CD14-positive monocyte (primary cell): ENCODE measurements at regions not wholly inside any gene's neighbourhood (a gene's known extent, or its start where the extent isn't known, plus 50 kb on each side); places are given as distances from the start of the nearest gene placed in this dataset.

Experiments used
- DNase-seq, 3 donors: peaks; one replicate each; pipeline ENCODE4 v3.0.0-alpha.2; 2011 to 2022
- H2AFZ ChIP-seq: 2 replicates; pipeline ENCODE4 v1.6.0; 2012; ENCODE audit warnings: mild to moderate bottlenecking, low read depth, low read length, inconsistent platforms; ENCODE audit not compliant: insufficient read depth, poor library complexity, severe bottlenecking
- H3K27ac ChIP-seq, 2 donors: 1 replicate in 1 of 2; 2 replicates in 1 of 2; pipeline ENCODE4 v1.5.1; 2012 to 2013; ENCODE audit warnings: low read length in 2 of 2, control low read depth in 1 of 2, inconsistent platforms in 1 of 2, low read depth in 1 of 2, mild to moderate bottlenecking in 1 of 2
- H3K27me3 ChIP-seq, 2 donors: one replicate each; pipeline versions ENCODE4 v1.6.0 to v1.6.1; 2011 to 2013; ENCODE audit warnings: low read length in 2 of 2; ENCODE audit not compliant: control insufficient read depth in 2 of 2, insufficient read depth in 2 of 2
- H3K36me3 ChIP-seq, 2 donors: replicated peaks in 1 of 2; 1 replicate in 1 of 2; 2 replicates in 1 of 2; pipeline versions ENCODE4 v1.5.1 to v1.6.1; 2012 to 2013; ENCODE audit warnings: low read length in 2 of 2, control low read depth in 1 of 2, inconsistent platforms in 1 of 2, mild to moderate bottlenecking in 1 of 2; ENCODE audit not compliant: insufficient read depth in 2 of 2, control insufficient read depth in 1 of 2
- H3K4me1 ChIP-seq, 2 donors: 1 replicate in 1 of 2; 2 replicates in 1 of 2; pipeline versions ENCODE4 v1.5.1 to v1.6.1; 2012 to 2013; ENCODE audit warnings: low read length in 2 of 2, control low read depth in 1 of 2, inconsistent platforms in 1 of 2, mild to moderate bottlenecking in 1 of 2, moderate library complexity in 1 of 2; ENCODE audit not compliant: insufficient read depth in 2 of 2, control insufficient read depth in 1 of 2
- H3K4me2 ChIP-seq: replicated peaks from 2 replicates; pipeline ENCODE3; 2012; ENCODE audit warnings: low read length, moderate library complexity, mild to moderate bottlenecking; ENCODE audit not compliant: poor library complexity, severe bottlenecking; ENCODE audit errors: extremely low read depth
- H3K4me3 ChIP-seq, 3 experiments: fragments of 200-600 bp in 1 of 3; sonication (generic) in 1 of 3; replicated peaks in 1 of 3; 1 replicate in 2 of 3; 2 replicates in 1 of 3; pipeline ENCODE4 v1.5.1; 2011 to 2013; ENCODE audit warnings: low read length in 3 of 3, mild to moderate bottlenecking in 3 of 3, control low read depth in 2 of 3, low read depth in 2 of 3, inconsistent platforms in 1 of 3, moderate library complexity in 1 of 3
- H3K79me2 ChIP-seq: 2 replicates; pipeline ENCODE4 v1.6.0; 2012; ENCODE audit warnings: mild to moderate bottlenecking, control low read depth, inconsistent platforms, low read length, moderate library complexity; ENCODE audit not compliant: insufficient read depth
- H3K9ac ChIP-seq: 2 replicates; pipeline ENCODE4 v1.6.0; 2017; ENCODE audit warnings: low read length, mild to moderate bottlenecking; ENCODE audit not compliant: insufficient read depth, poor library complexity, severe bottlenecking
- H3K9me3 ChIP-seq, 2 donors: replicated peaks in 1 of 2; 1 replicate in 1 of 2; 2 replicates in 1 of 2; pipeline versions ENCODE4 v1.5.1 to v1.6.1; 2012 to 2013; ENCODE audit warnings: low read length in 2 of 2, control low read depth in 1 of 2; ENCODE audit not compliant: control insufficient read depth in 1 of 2, insufficient read depth in 1 of 2
- H4K20me1 ChIP-seq: 2 replicates; pipeline ENCODE4 v1.6.0; 2012; ENCODE audit warnings: mild to moderate bottlenecking, low read length, control low read depth, moderate library complexity; ENCODE audit not compliant: insufficient read depth
- H3K27ac Mint-ChIP-seq, 7 donors: one replicate each; pipeline ENCODE4 v1.8.0; 2020; ENCODE audit warnings: mild to moderate bottlenecking in 7 of 7, mixed read lengths in 7 of 7, moderate library complexity in 6 of 7, inconsistent platforms in 2 of 7
- H3K27me3 Mint-ChIP-seq, 3 donors: one replicate each; pipeline ENCODE4 v1.8.0; 2021 to 2022; ENCODE audit warnings: low read depth in 3 of 3, mild to moderate bottlenecking in 3 of 3, mixed read lengths in 3 of 3, moderate library complexity in 3 of 3, inconsistent platforms in 1 of 3
- H3K36me3 Mint-ChIP-seq, 2 donors: one replicate each; pipeline ENCODE4 v1.8.0; 2020; ENCODE audit warnings: mixed read lengths in 2 of 2, inconsistent platforms in 1 of 2, mild to moderate bottlenecking in 1 of 2
- H3K4me1 Mint-ChIP-seq: one replicate; pipeline ENCODE4 v1.8.0; 2020; ENCODE audit warnings: mild to moderate bottlenecking, mixed read lengths
- H3K4me3 Mint-ChIP-seq, 2 donors: one replicate each; pipeline ENCODE4 v1.8.0; 2020; ENCODE audit warnings: mild to moderate bottlenecking in 2 of 2, mixed read lengths in 2 of 2, moderate library complexity in 1 of 2
- H3K9me3 Mint-ChIP-seq, 7 donors: one replicate each; pipeline ENCODE4 v1.8.0; 2020 to 2022; ENCODE audit warnings: mixed read lengths in 7 of 7, mild to moderate bottlenecking in 6 of 7, moderate library complexity in 6 of 7, inconsistent platforms in 2 of 7
- WGBS: methylation state at CpG from one replicate; pipeline ENCODE4 v1.1.5; 2013; ENCODE audit warnings: missing lambda C conversion rate; ENCODE audit not compliant: insufficient coverage; 5-methylcytosine and 5-hydroxymethylcytosine counted together
- intact Hi-C, 2 donors: fragments of 100-400 bp; cut with micrococcal nuclease; formaldehyde crosslinking; loops; one replicate each; pipeline versions ENCODE4 v1.15.0 to v1.15.1; 2023
- TF ChIP-seq, protein P1 (sequence below): fragments of 200-600 bp; IDR thresholded peaks from one replicate; pipeline ENCODE4 v1.8.0; 2022; ENCODE audit warnings: antibody characterized with exemption, mild to moderate bottlenecking

DNA sequence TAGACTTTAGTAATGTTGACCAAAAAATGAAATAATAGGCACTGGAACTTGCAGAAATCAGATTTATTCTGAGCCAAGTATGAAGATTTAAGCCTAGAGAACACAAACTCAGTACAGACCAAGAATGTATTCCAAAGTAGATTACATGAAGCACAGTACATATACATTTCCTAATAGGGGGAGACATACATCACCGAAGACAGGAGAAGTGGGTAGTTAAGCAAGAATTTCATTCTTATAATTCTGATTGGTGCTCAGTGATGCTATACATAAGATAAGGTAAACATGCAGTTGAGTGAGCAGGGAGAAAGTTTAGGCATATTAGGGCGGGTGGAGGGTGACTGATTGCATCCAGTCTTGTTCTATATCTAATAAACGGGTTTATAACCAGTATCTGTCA is 2218.8 kb downstream of the PCDH9 start:
- Histone ChIP-seq H3K4me1 (no peaks in the 10 kb centered on the region), H3K9me3 (peaks cover 0 to 6% of the 10 kb centered on the region in 2 donors), H3K36me3 (no peaks in the 10 kb centered on the region), H3K27me3 (no peaks in the 10 kb centered on the region), H3K27ac (no peak overlapping the region), H2AFZ (no peak overlapping the region), H4K20me1 (no peaks in the 10 kb centered on the region), H3K79me2 (no peaks in the 10 kb centered on the region), H3K9ac (no peak overlapping the region), H3K4me2 (no peak overlapping the region), H3K4me3 (no peak overlapping the region)
- TF ChIP-seq, protein P1, sequence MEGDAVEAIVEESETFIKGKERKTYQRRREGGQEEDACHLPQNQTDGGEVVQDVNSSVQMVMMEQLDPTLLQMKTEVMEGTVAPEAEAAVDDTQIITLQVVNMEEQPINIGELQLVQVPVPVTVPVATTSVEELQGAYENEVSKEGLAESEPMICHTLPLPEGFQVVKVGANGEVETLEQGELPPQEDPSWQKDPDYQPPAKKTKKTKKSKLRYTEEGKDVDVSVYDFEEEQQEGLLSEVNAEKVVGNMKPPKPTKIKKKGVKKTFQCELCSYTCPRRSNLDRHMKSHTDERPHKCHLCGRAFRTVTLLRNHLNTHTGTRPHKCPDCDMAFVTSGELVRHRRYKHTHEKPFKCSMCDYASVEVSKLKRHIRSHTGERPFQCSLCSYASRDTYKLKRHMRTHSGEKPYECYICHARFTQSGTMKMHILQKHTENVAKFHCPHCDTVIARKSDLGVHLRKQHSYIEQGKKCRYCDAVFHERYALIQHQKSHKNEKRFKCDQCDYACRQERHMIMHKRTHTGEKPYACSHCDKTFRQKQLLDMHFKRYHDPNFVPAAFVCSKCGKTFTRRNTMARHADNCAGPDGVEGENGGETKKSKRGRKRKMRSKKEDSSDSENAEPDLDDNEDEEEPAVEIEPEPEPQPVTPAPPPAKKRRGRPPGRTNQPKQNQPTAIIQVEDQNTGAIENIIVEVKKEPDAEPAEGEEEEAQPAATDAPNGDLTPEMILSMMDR = no peak
- no peaks in the 10 kb centered on the region for H3K27me3 Mint-ChIP-seq
- WGBS = 100% methylated on average over 1 of the region's 3 CpGs
- no peak overlapping the region for H3K4me3 Mint-ChIP-seq
- intact Hi-C loops = no loop called here
- H3K36me3 Mint-ChIP-seq = no peaks in the 10 kb centered on the region
- no peaks in the 10 kb centered on the region for H3K4me1 Mint-ChIP-seq
- H3K27ac Mint-ChIP-seq = no peak overlapping the region
- no peak for DNase-seq
- H3K9me3 Mint-ChIP-seq = peaks cover 0 to 5% (median 3%) of the 10 kb centered on the region in 7 donors

DNA sequence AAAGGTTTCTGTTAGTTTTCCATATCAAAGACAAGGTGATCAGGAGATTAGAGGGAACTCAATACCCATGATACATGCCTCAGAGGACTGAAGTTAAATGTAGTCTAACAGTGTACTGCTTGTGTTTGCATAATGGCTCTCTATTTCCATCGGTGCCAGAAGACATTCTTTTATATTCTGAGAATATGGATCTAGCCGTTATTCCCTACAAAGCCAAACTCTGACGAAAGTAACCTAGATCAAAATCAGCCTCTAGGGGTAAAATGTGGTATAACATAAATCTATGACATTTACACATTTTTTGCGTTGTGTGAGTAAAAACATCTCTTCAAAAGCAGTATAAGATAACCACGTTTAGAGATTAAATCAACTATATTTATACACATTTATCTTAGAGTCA is 2232.7 kb downstream of the PCDH9 start:
- no CpG with 5 or more reads among the region's 5 CpGs for WGBS
- Mint-ChIP-seq H3K27ac (no peak overlapping the region), H3K4me3 (no peak overlapping the region), H3K27me3 (no peaks in the 10 kb centered on the region), H3K4me1 (no peaks in the 10 kb centered on the region), H3K36me3 (no peaks in the 10 kb centered on the region), H3K9me3 (peaks cover 0 to 8% (median 0%) of the 10 kb centered on the region in 7 donors)
- Histone ChIP-seq H2AFZ (no peak overlapping the region), H3K27ac (no peak overlapping the region), H3K9ac (no peak overlapping the region), H3K27me3 (no peaks in the 10 kb centered on the region), H3K4me3 (no peak overlapping the region), H3K36me3 (no peaks in the 10 kb centered on the region), H4K20me1 (no peaks in the 10 kb centered on the region), H3K9me3 (no peaks in the 10 kb centered on the region), H3K4me2 (no peak overlapping the region), H3K4me1 (no peaks in the 10 kb centered on the region), H3K79me2 (no peaks in the 10 kb centered on the region)
- no peak for DNase-seq
- TF ChIP-seq, protein P1 = no peak
- intact Hi-C loops = no loop called here
